CD4-positive, alpha-beta T cell (primary cell): ENCODE measurements at regions not wholly inside any gene's neighbourhood (a gene's known extent, or its start where the extent isn't known, plus 50 kb on each side); places are given as distances from the start of the nearest gene placed in this dataset.

Source experiments
- ATAC-seq: fragments of 200-7000 bp; cut with Tn5 transposase; one replicate; pipeline ENCODE4 v1.10.0; 2022; ENCODE audit warnings: mild to moderate bottlenecking; ENCODE audit not compliant: poor library complexity
- CTCF ChIA-PET: fragments of 350-600 bp; sonication (Branson Sonifier 250); formaldehyde crosslinking; loops from one replicate; lab custom pipeline; 2021; ENCODE audit warnings: antibody characterized with exemption, inconsistent platforms; lab: Charles Lee
- POLR2A ChIA-PET: fragments of 350-600 bp; sonication (Branson Sonifier 250); formaldehyde crosslinking; loops from one replicate; lab custom pipeline; 2021; ENCODE audit warnings: antibody characterized with exemption, inconsistent platforms; lab: Charles Lee
- DNase-seq, 14 experiments: peaks; one replicate each; pipeline ENCODE4 v3.0.0-alpha.2; 2013 to 2020; ENCODE audit warnings: mixed read lengths in 2 of 14
- H3K27ac ChIP-seq, 2 donors: one replicate each; pipeline versions ENCODE4 v1.5.1 to v1.7.0; 2013; ENCODE audit warnings: low read length in 2 of 2, low read depth in 1 of 2, mild to moderate bottlenecking in 1 of 2
- H3K27me3 ChIP-seq, 2 experiments: 1 replicate in 1 of 2; 2 replicates in 1 of 2; pipeline versions ENCODE4 v1.6.1 to v1.7.0; 2013; ENCODE audit warnings: low read length in 2 of 2, control low read depth in 1 of 2, mild to moderate bottlenecking in 1 of 2, moderate library complexity in 1 of 2; ENCODE audit not compliant: insufficient read depth in 2 of 2, control insufficient read depth in 1 of 2
- H3K36me3 ChIP-seq: one replicate; pipeline ENCODE4 v1.6.1; 2013; ENCODE audit warnings: low read length, control low read depth; ENCODE audit not compliant: insufficient read depth
- H3K4me1 ChIP-seq: one replicate; pipeline ENCODE4 v1.6.1; 2013; ENCODE audit warnings: low read length, control low read depth; ENCODE audit not compliant: insufficient read depth
- H3K4me3 ChIP-seq: one replicate; pipeline ENCODE4 v1.5.1; 2013; ENCODE audit warnings: mild to moderate bottlenecking, low read length, moderate library complexity
- H3K9me3 ChIP-seq, 2 experiments: 1 replicate in 1 of 2; 2 replicates in 1 of 2; pipeline versions ENCODE4 v1.6.1 to v1.7.0; 2013; ENCODE audit warnings: low read length in 2 of 2, mild to moderate bottlenecking in 2 of 2, control low read depth in 1 of 2, moderate library complexity in 1 of 2; ENCODE audit not compliant: control insufficient read depth in 1 of 2, insufficient read depth in 1 of 2
- H3K27ac Mint-ChIP-seq: one replicate; pipeline ENCODE4 v1.8.0; 2020; ENCODE audit warnings: mixed read lengths
- H3K27me3 Mint-ChIP-seq: one replicate; pipeline ENCODE4 v1.8.0; 2021; ENCODE audit warnings: mixed read lengths
- H3K36me3 Mint-ChIP-seq: one replicate; pipeline ENCODE4 v1.8.0; 2021; ENCODE audit warnings: low read depth, mixed read lengths
- H3K4me1 Mint-ChIP-seq: one replicate; pipeline ENCODE4 v1.8.0; 2021; ENCODE audit warnings: low read depth, mixed read lengths
- H3K4me3 Mint-ChIP-seq: one replicate; pipeline ENCODE4 v1.8.0; 2020; ENCODE audit warnings: mild to moderate bottlenecking, mixed read lengths
- H3K9me3 Mint-ChIP-seq: one replicate; pipeline ENCODE4 v1.8.0; 2020; ENCODE audit warnings: mixed read lengths
- CTCF ChIP-seq: fragments of 200-600 bp; IDR thresholded peaks from one replicate; pipeline ENCODE4 v1.8.0; 2022; ENCODE audit warnings: antibody characterized with exemption, mild to moderate bottlenecking
- intact Hi-C, 2 experiments: fragments of 100-400 bp; cut with DNase I in 1 of 2; cut with micrococcal nuclease in 1 of 2; formaldehyde crosslinking; loops; one replicate each; pipeline versions ENCODE4 v1.15.1 to v1.9.0; 2023 to 2025; cut with DNase I, micrococcal nuclease

GRCh38 chr15:31843426-31844055 is 186.8 kb upstream of the CHRNA7 start:
- Histone ChIP-seq H3K4me1 (no peaks in the 10 kb centered on the region), H3K9me3 (peaks cover 0 to 7% of the 10 kb centered on the region in 2 experiments), H3K4me3 (no peak overlapping the region), H3K27ac (no peak overlapping the region), H3K27me3 (peaks cover 0 to 5% of the 10 kb centered on the region in 2 experiments), H3K36me3 (no peaks in the 10 kb centered on the region)
- Mint-ChIP-seq H3K4me1 (no peaks in the 10 kb centered on the region), H3K27me3 (peaks cover 26% of the 10 kb centered on the region), H3K9me3 (no peaks in the 10 kb centered on the region), H3K4me3 (no peak overlapping the region), H3K36me3 (no peaks in the 10 kb centered on the region), H3K27ac (no peak overlapping the region)
- ATAC-seq, result no peak
- DNase-seq, result no peak
- POLR2A ChIA-PET, result no interaction called here
- CTCF ChIA-PET, result no interaction called here
- intact Hi-C loops, result no loop called here
- no peak for TF ChIP-seq CTCF

- Mint-ChIP-seq H3K27me3 (peaks cover 24% of the 10 kb centered on the region), H3K4me3 (no peak overlapping the region), H3K27ac (no peak overlapping the region), H3K36me3 (no peaks in the 10 kb centered on the region), H3K9me3 (no peaks in the 10 kb centered on the region), H3K4me1 (no peaks in the 10 kb centered on the region)
- Histone ChIP-seq H3K9me3 (peaks cover 0 to 7% of the 10 kb centered on the region in 2 experiments), H3K4me1 (no peaks in the 10 kb centered on the region), H3K36me3 (no peaks in the 10 kb centered on the region), H3K27ac (no peak overlapping the region), H3K27me3 (peaks cover 0 to 5% of the 10 kb centered on the region in 2 experiments), H3K4me3 (no peak overlapping the region)
- ChIA-PET CTCF (no interaction called here), POLR2A (no interaction called here)
- intact Hi-C loops, result no loop called here
- ATAC-seq, result no peak
- DNase-seq, result no peak
- TF ChIP-seq CTCF, result no peak
Measured at GRCh38 chr15:31845791-31846190, 184.5 kb upstream of the CHRNA7 start.

DNA sequence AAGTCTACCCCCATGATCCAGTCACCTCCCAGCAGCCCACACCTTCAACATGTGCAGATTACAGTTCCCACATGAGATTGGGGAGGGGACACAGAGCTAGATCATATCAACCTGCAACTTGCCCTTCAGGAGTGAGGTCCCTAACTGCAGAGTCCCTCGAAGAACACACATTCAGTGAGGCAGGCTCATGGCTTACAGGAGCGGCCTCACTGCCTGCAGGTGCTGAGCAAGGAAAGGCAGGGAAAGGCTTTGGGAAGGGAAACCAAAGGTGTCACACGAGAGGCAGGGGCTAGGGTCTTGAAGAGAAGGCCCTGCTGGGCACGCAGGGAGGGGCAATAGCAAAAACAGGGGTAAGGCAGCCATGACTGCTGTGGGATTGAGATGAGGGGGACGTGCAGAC is 182.4 kb upstream of the CHRNA7 start:
- no peak overlapping the region for H3K4me3 ChIP-seq
- H3K27ac Mint-ChIP-seq, result no peak overlapping the region
- H3K36me3 ChIP-seq, result no peaks in the 10 kb centered on the region
- H3K4me3 Mint-ChIP-seq, result no peak overlapping the region
- peaks cover 2% of the 10 kb centered on the region for H3K9me3 Mint-ChIP-seq
- no peak for TF ChIP-seq CTCF
- H3K27me3 ChIP-seq, result peaks cover 0 to 5% of the 10 kb centered on the region in 2 experiments
- no peaks in the 10 kb centered on the region for H3K4me1 ChIP-seq
- CTCF ChIA-PET, result no interaction called here
- H3K27me3 Mint-ChIP-seq, result peaks cover 30% of the 10 kb centered on the region
- peaks cover 0 to 7% of the 10 kb centered on the region in 2 experiments for H3K9me3 ChIP-seq
- ATAC-seq (no peak), DNase-seq (no peak)
- H3K36me3 Mint-ChIP-seq, result no peaks in the 10 kb centered on the region
- no peaks in the 10 kb centered on the region for H3K4me1 Mint-ChIP-seq
- intact Hi-C loops, result no loop called here
- POLR2A ChIA-PET, result no interaction called here
- H3K27ac ChIP-seq, result no peak overlapping the region
